Medulla oblongata (tissue), 1 donor: ENCODE measurements at regions not wholly inside any gene's neighbourhood (a gene's known extent, or its start where the extent isn't known, plus 50 kb on each side); places are given as distances from the start of the nearest gene placed in this dataset.
A peak's percentile ranks its signal among the peaks of the same experiment; 100 is the strongest.

Experiments
- DNase-seq: peaks from one replicate; pipeline ENCODE4 v3.0.0-alpha.2; 2015; ENCODE audit errors: extremely low spot score

DNA sequence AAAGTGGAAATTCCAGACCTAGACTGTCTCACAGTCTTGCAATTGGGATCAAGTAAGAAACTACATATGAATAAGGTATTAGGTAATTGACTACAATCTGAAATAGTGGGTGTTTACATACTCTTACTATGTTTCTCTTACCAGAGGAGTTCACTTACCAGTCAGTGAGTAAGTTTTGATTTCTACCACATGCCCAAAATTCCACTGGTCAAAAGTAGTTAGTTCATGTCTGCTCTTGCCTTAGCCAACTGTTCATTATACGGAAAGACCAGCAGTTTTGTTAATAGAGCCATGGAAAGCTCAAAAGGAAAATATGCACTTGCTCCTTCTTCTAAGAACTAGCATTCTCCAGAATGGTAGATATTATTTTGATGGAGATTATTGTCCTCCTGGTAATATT, 490.8 kb downstream of the RFC3 start:
- no peak for DNase-seq

DNA sequence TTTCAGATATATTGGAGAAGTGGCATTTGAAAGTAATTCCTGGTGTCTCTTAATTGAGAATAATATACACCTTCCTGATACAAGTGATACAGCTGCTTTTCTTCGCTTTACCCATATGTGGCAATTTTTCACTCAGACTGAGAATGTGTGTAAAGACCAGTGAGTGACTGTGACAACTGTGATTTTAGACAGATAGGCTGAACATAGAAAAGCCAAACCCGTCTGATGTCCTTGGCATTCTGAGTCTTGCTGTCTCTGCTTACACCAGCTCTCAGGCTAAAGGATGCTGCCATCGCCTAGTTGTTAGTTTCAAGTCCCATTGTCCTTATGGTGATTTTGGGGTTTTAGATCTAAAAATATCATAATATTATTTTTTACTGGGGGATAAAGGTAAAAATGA, 492.6 kb downstream of the RFC3 start:
- DNase-seq = no peak

DNA sequence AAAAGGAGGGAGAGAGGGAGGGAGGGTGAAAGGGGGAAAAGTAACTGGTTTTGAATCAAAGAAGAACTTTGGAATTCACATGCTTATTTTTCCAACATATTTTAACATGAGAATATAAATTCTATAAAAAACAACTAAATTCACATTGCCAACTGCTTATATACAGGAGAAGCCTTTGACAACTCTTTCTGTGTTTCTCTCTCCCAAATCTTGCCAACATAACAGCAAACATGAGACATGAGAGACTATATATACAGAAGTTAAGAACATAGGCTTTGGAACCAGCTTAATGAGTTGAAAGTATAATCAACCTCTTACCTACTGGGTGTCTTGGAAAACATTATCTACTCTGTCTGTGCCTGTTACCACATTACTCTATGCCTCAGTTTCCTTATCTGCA, 493.3 kb downstream of the RFC3 start:
- DNase-seq = no peak

DNA sequence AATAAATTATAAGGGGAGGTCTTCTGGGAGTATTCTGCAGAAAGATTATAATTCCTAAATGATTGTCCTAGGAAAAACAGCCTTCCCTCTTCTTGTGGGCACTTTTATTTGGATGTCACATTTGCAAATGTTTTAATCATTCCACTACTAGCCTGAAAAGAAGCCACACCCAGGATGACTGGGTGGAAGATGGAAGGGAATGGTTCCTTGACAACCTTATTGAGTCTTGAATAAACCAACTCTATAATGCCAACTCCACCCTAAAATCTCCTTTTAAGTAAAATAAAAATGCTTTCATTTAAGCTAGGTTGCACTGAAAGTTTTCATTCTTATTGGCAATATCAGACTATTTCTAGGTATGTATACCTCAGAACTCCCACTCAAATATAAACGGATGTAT, 494.6 kb downstream of the RFC3 start:
- no peak for DNase-seq

DNA sequence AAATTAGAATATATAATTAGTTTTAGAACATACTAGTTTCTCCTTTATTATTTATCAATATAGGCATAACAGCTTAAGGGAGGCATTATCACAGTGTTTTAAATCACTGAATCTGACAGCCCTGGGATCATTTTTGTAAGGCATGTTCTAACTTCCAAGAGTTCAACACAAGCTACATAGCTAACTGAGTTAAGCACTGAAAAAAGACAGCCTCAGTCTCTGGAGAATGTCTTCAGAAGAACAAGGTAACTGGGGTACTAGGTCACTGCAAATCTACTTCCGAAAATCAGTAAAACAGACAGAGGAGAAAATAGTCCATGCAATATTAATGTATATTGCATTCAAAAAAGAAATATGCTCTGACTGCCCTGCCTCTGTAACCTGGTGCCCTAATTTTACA, 502.1 kb downstream of the RFC3 start:
- DNase-seq = no peak

DNA sequence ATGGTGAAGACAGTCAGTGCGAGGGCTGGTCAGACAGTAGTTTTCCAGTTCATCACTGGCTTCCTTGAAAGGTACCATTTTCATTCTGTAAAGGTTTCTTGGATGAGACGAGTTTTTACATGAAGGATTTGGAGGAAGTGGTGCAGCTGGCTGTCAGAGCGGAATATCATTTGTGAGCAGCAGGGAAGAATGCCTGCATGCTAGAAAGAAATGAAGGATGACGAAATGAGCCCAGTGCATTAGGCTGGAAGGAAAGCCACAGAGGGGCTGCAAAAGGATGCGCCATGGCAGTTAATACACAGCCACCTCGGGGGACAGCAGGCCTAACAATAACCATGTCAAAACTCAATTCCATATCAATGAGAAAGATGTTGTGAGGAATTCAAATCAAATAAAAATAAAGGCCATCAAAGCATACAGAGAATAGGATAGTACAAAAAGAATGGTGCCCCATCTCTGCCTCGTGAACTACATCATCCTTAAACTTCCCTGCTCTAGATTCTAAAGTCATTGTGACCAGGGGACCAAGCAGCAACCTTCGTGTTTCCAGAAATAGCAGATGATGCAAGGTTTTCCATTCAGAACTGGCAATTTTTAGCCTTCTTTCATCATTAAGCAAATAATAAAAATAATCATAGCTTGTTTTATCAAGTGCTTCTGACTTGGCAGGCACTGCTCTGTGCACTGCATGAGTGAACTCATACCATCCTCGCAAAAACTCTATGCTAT, 504.2 kb downstream of the RFC3 start:
- no peak for DNase-seq

DNA sequence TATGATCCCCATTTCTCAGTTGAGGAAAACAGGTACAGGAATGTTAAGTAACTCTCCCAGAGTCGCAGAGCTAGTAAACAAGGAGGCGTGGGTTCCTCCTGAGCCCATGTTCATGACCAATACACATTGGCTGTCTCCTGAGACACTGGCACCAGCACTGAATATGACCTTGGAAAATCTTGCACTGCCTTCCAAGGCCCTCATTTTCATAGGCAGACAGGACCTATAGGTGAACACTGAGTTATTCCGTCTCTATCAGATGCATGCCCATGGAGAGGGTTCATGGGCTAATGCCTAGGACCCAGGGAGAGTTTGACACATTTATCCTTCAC, 504.8 kb downstream of the RFC3 start:
- no peak for DNase-seq

DNA sequence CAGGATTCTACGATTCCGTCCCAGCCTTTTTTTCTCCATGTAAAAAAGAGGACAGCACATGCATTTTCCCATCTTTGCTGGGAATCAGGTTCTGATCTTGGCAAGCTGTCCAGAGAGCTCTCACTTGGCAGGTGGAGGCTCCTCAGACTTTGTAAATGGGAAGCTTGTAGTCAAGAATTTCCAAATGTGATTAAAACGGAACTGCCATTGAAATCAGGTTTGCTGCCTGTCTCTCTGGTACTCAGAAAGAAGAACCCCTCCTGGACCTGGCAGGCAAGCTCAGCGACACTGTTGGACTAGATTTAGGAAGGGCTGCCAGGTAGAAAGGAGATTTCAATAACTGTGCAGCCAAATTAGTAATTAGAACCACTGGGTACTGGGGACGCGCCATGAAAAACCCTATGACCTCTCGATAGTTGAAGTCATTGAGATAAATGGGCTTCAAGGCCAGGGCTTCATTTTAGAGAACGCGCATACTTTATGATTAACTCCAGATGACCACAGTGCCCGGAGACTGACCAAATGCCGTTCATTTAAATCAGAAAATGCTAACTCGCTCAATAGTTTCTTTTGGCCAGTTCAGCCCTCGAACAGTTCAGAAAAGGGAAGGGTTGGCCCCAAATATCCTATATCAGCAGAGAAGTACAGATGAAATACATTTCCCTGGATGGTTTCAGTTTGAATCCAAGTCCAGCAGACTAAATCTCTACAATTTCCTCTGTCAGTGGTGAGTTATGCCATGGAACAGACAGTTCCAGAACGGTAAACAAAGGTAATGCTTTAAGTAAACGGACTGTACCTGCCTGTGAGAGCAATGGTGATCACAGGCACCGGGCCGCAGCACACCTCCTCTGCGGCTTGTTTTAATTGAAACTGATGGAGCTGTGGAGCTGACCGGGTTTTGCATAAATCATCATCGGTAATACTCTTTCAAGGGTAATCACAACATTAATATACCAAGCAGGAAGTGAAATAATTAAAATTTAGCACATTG, 517.4 kb downstream of the RFC3 start:
- no peak for DNase-seq

DNA sequence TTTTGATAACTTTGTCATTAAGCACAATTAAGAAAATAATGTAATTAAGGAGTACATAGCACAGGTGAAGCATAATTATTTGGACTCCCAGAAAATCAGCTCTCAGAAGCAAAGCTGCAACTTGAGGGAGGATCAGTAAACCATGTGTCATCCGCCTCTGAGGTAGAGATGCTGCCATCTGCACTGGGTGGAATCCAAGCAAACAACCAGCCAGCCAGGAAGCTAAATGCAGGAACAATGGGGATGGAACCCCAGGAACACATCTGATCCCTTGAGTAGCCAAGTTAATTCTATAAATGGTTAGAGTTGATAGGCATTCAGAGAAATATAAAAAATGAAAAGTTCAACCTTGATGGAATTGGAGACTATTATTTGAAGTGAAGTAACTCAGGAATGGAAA, 520.2 kb downstream of the RFC3 start:
- DNase-seq = no peak

DNA sequence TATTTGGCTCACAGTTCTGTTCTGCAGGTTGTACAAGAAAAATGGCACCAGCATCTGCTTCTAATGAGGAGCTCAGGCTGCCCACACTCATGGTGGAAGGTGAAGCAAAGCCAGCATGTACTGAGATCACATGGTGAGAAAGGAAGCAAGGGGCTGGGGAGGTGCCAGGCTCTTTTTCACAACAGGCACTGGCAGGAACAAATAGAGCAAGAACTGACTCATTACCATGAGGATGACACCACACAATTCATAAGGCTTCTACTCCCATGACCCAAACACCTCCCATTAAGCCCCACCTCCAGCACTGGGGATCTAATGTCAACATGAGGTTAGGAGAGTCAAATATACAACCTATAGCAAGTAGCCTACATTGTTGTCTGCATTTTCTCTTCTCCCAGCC, 522.6 kb downstream of the RFC3 start:
- no peak for DNase-seq

DNA sequence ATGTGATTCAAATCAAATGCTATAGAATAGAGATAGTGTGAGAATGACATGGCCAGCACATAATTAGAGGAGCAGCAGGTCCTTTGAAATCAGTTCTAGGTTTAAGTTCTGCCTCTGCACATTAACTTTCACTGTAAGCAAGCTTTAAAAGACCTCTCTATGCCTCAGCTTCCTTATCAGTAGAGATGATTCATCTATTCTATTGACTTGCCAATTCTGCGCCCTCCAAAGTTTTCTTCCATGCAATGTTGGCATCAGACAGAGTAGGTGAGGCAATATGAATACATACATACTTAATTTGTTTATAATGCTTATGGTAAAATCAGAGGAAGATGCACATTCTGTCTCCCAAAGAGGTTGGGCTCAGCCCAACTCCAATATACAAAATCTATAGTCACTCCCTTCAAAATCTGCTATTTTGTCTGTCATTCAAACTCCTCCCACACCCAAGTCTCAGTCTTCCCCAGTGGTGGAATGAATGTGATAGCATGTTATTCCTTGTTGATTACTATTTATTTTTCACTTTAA, 525.5 kb downstream of the RFC3 start:
- DNase-seq = no peak

DNA sequence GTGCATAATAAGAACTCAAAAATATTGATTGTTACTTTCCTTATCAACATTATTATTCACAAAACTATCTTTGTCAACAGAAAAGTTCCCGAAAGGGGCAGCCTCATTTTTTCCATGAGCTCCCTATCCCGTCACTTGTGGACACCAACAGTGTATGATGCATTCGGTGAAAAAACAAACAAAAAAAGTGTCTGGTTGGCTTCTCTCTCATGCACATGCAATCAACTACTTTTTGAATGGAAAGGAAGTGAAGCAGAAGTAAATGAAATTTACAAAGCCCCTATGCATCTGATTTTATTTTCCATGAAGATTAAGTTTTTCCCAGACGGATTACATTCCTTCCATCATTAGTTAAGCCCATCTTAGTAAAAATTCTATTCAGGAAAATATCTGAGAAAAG, 526.9 kb downstream of the RFC3 start:
- DNase-seq = no peak

DNA sequence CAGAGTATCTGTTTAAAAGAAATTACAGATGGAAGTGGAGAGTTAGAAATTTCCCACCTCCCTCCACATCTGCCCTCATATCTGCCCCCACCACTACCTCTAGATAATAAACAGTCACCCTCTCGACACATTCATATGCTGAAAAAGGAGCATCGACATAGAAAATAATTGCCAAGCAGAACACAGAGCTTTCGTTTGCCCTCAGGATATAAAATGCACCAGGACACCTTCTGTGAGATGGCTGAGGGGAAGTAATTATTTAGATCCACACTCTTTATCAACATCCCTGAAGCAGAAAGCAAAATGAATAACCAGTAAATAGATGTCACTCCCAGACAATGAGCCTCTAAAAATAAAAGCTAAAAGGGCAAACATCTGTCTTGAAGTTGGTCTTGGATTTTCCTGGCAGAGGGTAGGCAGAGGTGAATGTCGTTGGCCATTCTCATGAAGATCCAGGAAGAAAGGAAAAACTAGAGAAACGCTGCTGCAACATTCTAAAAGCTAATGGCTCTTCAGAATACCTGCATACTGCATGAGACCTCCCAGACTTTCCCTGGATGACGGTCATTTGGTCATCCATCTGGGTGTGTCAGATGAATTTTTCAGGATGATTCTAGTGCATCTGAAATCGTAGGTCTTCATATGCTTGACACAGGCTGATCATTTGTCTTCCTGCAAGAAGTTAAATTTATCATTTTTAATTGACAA, 527.5 kb downstream of the RFC3 start:
- no peak for DNase-seq

DNA sequence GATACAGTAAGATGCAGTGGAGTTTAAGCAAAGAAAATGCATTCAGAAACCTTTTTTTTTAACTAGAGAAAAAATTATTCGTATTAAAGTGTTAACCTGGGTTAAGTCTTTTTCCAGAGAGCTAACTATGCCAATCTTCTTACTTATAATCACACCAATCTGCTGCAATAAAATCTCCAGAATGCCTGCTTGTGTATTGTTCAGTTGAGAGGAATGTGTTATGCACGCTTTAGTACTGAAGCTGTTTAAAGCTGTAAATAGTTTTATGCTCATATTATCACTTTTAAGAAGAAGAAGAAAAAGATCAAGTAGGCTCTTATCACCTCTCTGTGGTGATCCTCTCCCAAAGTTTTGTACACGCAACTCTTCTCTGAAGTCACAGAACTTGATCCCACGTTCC, 528.7 kb downstream of the RFC3 start:
- no peak for DNase-seq

DNA sequence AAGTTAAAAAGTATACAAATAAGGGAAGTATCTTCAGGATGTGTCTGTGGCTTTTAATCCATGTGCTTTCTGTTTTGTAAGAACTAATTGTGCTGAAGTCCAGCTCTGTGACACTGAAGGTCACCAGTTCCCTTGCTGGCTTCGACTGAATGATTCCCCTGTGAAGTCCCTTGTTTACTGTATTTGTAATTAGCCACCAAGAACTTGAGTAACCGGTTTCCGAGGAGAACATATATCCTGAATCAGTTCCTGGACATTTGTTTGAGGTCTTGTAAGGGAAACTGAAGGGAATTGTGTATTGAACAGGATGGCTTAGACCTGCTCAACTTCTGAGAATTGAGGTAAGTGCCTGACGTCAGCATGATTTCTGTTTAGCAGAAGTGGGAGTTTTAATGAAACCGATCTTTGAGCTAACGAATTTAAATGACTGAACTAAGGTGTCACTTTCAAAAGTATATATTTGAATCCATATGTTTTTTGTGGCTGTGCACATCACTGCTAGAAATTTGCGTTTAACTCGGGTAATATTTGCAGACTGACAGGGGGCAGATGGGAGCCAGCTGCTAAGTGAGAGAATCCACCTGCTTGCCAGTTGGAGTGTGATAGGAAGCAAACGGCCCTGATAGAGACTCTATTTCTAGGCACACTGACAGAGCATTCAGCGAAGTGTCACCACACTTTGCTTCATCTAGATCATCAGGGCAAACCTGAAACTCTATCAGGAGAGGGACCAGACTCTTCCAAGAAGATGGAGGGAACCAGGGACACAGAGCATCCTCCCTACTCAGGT, 530.0 kb downstream of the RFC3 start:
- peak; percentile 53 for DNase-seq

DNA sequence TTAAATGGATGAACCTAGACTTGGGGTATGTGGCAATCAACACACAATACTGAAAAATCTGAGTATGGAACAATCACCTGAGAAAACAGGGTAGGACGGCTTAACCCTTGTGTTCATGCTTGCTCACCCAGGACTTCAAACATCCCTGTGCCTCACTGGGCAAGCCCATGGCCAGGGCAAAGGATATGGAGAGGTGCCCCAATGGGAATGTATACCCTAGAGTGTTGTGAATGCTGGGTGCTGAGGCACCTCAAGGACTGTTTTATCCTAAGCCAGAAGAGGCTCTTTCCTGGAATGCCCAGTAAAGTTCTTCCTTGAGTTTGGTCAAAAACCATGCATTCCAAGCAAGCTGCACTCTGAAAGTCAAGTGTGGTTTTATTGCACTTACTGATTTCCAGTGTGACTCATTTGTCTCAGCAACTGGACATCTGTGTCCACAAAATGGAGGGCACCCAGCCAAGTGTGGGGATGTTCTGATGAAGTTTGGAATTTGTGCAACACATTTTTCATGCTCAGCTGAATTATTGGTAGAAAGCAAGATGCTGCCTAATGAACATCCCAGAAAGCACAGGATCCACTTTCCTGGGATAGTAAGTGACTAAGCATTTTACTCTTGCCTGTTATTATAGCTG, 531.3 kb downstream of the RFC3 start:
- DNase-seq = no peak

DNA sequence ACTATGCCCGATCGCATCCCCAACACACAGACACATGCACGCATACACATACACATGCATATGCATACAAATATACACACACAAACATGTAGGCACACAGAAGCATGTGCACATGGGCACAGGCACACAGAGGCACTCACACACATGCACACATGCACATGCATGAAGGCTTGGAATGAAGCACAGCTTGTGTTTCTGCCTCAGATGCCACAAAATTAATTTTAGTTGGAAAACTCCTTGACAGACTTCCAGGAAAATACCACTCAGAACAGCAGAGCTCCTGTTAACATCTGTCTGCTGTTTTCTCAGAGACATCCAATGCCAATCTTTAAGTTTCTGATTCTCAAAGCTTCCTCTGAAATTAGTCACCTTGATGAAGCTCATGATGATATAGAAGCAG, 532.7 kb downstream of the RFC3 start:
- no peak for DNase-seq

DNA sequence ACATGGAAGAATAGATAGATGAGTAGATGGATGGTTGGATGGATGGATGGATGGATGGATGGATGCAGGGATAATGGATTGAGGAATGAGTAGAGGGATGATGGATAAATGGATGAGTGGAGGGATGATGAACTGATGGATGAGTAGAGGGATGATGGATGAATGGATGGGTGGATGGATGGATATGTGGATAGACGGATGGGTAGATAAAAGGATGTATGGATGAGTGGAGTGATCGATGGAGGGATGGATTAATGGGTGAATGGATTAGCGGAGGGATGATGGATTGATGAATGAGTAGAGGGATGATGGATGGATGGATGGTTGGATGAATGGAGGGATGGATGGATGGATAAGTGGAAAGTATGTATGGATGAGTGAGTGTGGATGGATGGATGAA, 533.2 kb downstream of the RFC3 start:
- DNase-seq = no peak

DNA sequence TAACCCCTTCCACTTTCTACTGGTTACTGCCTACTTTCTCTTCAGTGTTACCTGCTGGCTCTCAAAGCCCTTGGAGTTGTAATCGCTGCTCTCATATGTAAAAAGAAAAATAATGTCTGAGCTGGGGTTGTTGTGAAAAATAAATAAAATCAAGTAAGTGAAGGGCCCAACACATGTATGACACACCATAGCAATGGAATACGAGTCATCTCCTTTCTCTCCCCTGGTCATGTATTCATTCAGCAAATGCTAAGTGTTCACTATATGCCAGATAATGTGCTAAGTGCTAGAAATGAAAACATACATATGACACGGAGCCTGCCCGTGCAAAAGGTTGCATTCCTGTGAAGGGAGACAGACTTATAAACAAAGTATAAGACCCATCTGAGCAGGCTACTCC, 535.0 kb downstream of the RFC3 start:
- DNase-seq = no peak

DNA sequence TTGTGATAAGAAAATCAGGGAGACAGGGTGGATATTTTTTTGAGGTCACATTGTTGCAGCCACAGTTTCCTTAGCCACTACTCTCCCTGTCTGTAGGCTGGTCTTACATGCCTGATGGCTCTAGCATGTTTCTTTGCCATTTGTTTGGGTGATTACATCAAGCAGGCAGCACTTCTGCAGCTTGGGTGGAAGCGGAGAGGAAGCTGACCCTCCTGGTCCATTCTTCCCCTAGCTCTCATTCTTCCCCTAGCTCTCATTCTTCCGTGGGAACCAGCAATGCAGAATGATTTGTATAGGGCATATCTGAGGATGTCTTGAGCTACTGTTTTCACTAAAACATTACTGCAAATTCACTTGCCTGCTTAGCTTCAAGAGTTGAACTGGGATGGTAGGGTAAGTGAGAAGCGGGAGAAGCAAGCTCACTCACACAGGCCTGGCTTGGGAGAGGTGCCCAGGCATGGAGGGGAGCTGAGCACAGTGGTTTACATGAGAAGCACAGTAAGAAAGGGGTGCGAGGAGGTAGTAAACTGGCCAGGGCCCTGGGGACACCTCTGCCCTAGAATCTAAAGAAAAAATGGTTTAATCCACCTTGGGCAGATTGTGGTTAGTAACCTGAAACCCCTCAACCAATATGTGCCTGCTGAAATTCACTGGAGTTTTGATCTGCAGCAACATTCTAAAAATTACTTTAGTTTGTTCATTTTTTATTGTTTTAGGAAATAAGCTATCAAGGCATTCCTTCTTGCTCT, 538.9 kb downstream of the RFC3 start:
- DNase-seq = no peak
